Fibroblast of lung (primary cell): ENCODE measurements at regions not wholly inside any gene's neighbourhood (a gene's known extent, or its start where the extent isn't known, plus 50 kb on each side); places are given as distances from the start of the nearest gene placed in this dataset.

ENCODE experiments used
- EZH2 ChIP-seq: IDR thresholded peaks from 2 replicates; pipeline ENCODE4 v1.5.1; 2012; ENCODE audit warnings: low read length, control low read depth, mild to moderate bottlenecking; ENCODE audit errors: missing control alignments
- TF ChIP-seq, protein P1 (sequence below), 2 donors: IDR thresholded peaks in 1 of 2; conservative IDR thresholded peaks in 1 of 2; 1 replicate in 1 of 2; 2 replicates in 1 of 2; pipeline ENCODE4 v1.5.1; 2011 to 2012; ENCODE audit warnings: low read length in 2 of 2, control low read depth in 1 of 2, inconsistent platforms in 1 of 2, low read depth in 1 of 2, mild to moderate bottlenecking in 1 of 2

GRCh38 chr14:101368629-101369028 lies 192.7 kb upstream of the DIO3 start:
- TF ChIP-seq, protein P1, sequence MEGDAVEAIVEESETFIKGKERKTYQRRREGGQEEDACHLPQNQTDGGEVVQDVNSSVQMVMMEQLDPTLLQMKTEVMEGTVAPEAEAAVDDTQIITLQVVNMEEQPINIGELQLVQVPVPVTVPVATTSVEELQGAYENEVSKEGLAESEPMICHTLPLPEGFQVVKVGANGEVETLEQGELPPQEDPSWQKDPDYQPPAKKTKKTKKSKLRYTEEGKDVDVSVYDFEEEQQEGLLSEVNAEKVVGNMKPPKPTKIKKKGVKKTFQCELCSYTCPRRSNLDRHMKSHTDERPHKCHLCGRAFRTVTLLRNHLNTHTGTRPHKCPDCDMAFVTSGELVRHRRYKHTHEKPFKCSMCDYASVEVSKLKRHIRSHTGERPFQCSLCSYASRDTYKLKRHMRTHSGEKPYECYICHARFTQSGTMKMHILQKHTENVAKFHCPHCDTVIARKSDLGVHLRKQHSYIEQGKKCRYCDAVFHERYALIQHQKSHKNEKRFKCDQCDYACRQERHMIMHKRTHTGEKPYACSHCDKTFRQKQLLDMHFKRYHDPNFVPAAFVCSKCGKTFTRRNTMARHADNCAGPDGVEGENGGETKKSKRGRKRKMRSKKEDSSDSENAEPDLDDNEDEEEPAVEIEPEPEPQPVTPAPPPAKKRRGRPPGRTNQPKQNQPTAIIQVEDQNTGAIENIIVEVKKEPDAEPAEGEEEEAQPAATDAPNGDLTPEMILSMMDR (conservative IDR thresholded peaks at IDR 0.05 in 1 of 2, IDR thresholded peaks at IDR 0.05 in 1 of 2; ENCODE audit: low read depth in 1 of 2, low read length in 2 of 2) = no peak
- TF ChIP-seq EZH2 = no peak
